GM18511 (cell line): ENCODE measurements at regions not wholly inside any gene's neighbourhood (a gene's known extent, or its start where the extent isn't known, plus 50 kb on each side); places are given as distances from the start of the nearest gene placed in this dataset.
"Not testable (repeated sequence)": the region's sequence is repeated elsewhere in the genome, so short reads cannot be mapped to it uniquely, and the experiment has no call there.

ENCODE experiments used
- ATAC-seq: cut with Tn5 transposase; IDR thresholded peaks from one replicate; pipeline ENCODE4 v1.9.1; 2021; ENCODE audit warnings: mild to moderate bottlenecking, moderate library complexity; ENCODE audit not compliant: unreplicated experiment

DNA sequence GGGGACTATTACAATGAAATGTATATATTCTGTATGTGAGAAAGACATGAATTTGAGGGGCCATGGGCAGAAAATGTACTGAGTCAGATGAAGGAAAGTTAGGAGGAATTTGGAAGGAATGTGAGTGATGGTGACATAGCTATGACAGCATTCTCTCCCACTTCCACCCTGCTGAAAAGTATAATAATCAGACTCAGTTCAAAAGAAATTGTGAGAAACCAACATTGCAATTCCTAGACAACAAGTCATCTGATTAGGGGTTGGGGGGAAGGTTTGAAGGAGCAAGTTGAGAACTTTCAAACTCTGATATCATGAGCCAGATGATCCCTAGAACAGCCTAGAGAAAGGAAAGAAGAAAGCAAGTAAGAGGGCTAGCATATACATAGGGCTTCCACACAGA, 370.6 kb downstream of the DMRTA1 start:
- no peak for ATAC-seq

DNA sequence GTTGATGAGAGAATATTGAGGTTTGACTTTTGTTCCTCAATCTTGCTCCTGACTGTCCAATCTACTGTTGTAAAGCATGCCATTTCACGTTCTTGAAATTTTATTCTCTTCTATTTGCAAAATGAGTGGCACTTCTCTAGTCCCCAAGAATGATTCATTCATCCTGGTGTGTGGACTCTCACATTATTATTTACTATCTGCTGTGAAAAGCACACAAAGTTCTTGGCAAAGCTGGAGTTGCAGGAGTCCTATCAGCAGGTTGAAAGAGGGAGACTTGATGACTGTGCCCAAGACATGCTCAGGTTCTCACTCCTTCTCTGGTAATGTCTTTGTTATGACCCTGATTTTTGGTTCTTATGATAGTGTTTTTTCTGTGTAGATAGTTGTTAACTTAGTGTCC, 382.6 kb downstream of the DMRTA1 start:
- no peak for ATAC-seq

DNA sequence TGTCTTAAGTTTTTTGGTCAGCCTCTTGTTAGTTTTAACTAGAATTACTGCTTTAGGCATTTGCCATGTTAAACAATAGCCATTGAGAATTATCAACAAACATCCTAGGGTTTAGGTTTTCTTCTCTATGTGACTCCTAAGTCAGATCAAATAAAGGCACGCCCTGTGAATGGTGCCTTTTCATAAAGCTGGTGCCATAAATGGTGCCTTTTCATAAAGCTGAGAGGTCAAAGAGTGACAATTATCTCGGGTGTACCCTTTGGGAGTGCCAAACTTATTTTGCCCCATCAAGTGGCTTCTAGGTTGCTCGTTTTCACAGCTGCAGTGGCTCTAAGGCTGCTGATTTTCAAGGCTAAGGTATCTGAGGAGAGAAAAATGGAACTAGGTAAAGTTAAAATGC, 391.6 kb downstream of the DMRTA1 start:
- no peak for ATAC-seq

DNA sequence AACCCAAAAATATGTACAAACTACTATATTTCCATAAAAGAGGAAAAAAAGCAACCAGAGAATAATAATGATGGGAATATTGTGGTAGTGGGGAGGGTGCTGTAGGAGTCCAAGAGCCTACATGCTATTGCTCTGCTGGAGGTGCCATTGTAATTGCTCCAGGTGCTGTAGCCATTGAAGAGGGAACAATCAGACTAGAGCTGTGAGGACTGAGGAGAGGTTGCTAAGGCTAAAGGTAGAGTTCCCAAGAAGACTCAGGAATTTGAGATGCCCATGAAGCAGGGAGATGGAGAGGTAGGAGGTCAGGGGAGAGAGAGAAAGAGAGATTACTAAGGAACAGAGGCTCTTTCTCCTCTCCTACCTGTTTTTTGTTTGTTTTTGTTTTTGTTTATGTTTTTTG, 394.0 kb downstream of the DMRTA1 start:
- ATAC-seq: no peak

DNA sequence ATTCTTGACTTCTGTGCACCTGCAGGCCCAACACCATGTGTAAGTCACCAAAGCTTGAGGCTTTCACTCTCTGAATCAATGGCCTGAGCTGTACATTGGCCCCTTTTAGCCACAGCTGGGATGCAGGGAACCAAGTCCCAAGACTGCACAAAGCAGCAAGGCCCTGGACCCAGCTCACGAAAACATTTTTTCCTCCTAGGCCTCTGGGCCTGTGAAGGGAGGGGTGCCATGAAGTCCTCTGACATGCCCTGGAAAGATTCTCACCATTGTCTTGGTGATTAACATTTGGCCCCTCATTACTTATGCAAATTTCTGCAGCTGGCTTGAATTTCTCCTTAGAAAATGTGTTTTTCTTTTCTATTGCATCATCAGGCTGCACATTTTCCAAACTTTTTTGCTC, 398.6 kb downstream of the DMRTA1 start:
- ATAC-seq: not testable (repeated sequence)

DNA sequence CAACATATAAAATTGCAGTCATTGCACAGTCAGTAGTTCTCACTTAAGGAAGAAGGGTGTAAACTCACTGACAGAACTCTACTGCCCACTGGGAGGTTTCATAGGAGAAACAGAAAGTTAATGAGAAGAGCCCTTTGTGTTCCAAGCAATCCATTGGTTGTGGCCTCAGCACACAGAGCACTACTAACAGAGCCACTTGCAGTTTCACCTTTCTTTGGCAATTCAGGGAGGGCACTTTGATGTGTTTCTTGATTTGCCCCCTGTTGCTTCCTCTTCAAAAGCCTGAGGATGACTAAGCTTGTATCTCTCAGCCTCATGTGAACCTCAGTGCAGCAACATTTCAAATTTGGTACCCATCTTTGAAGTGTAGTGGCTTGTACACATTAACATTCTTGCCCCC, 409.4 kb downstream of the DMRTA1 start:
- ATAC-seq: no peak

DNA sequence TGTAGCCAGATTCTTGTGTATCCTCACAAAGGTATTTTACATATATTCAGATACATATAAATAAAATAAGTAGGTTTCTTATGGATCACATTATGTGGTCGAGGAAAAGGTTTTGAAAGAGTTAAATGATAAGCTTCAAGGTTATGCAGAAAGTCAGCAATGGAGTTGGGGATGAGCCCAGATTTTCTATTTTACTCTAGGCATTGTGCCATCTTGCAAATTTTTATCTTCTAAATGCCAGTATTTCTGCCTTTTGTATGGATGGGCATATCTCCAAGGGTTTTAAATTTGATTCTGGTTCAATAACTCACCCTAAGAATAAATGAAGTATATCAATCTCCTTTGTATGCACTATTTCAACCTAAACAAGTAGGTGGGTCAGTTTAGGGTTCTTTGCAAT, 410.7 kb downstream of the DMRTA1 start:
- no peak for ATAC-seq

DNA sequence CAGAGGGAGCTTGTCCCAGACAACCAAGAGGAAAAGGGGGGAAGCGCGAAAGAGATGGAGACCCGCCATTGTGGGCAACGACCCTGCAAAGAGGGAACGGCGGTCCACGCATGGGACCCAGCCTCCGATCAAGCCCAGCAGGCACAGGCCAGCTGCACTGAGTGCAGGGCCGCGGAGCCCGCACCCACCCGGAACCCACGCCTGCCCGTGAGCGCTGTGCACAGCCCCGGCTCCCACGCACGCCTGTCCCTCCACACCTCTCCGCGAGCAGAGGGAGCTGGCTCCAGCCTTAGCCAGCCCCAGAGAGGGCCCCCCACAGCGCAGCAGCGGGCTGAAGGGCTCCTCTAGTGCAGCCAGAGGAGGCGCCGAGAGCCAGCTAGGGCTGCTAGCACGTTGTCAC, 416.5 kb downstream of the DMRTA1 start:
- no peak for ATAC-seq

DNA sequence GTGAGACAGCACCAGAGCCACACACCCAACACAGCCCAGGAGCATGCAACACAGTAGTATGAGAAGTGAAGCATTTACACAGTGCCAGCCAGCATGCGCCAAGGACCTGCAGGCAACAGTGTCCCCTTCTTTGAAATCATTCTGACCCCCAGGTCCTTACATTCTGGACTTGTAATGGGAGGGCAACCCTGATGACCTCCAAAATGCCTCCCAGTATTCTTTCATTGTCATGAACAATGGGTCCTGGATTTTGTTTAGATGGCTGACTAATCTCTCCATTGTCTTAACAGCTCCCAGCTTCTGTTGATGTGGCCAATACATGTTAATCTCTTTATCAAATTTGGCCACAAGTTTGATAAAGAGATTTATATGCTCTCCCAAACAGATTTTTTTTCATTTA, 417.1 kb downstream of the DMRTA1 start:
- ATAC-seq: no peak

DNA sequence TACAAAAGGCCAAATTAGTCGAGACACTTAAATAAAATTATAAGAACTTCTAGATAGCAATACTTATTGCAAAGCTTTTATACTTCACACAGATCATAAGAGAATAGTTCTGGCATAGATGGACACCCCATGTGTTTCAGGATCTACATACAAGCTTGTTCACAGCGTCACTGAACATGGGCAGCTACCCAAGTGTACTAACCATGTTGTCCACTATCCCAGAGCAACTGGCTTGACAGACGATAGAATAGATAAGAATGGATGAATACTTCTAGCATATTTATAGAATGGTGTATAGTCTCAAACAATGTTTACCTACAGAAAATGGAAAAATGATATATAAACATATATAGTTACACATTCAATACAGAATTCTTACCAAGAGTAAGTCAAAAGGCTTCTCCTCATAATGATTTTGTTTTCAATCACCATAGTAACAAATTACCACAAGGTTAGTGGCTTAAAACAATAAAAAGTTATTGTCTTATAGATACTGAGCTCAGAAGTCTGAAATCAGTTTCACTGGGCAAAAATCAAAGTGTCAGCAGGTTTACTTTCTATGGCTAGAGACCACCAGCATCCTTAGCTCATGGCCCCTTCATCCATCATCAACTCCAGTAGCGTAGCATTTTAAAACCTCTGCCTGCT, 446.7 kb downstream of the DMRTA1 start:
- no peak for ATAC-seq

DNA sequence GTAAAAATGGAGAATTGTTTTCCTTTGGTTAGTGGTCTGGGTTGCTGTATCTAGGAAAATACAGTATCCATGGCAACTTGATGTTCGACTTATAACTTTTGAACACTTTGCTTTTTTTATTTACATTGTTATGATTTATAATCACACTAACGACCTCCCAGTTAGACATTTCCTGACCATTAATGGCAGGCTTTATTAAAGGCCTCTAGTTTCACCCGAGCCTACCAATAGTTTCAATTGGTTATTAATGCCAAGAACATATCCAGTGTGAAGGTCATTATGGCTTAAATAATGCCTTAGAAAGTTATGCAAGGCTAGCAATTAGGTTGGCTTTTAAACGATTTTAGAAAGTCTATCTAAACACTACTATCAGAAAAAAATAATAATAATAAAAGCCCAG, 452.0 kb downstream of the DMRTA1 start:
- ATAC-seq: no peak

DNA sequence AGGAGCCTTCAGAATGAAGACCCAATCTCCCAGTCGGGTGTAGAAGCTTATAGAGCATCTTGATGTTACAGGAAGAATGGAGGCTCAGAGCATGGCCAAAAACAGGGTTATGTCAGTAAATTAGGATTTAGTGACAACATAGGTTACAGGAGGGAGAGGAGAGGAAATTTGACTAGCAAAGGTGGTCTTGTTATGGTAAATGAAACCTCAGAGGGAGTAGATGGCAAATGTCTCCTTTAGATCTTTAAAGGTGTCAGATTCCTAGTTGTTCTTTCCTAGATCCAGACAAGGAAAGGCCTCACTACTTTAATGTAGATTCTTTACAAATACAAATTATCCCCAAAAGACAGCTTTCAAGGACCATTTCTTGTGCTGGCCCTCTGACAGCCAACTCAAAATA, 465.0 kb downstream of the DMRTA1 start:
- no peak for ATAC-seq

DNA sequence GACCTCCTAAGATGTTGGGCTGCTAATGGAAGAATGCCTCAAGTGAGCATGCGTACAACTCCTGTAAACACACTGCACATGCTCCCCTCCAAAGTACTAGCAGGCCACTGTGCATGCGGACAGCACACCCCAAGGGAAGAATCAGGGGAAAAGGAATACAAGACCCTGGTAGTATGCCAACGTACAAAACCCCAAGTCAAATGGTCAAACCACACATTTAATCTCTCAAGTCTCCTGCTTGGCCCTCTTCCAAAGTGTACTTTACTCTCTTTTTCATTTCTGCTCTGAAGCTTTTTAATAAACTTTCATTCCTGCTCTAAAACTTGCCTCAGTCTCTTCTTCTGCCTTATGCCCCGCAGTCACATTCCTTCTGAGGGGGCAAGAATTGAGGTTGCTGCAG, 466.4 kb downstream of the DMRTA1 start:
- no peak for ATAC-seq

DNA sequence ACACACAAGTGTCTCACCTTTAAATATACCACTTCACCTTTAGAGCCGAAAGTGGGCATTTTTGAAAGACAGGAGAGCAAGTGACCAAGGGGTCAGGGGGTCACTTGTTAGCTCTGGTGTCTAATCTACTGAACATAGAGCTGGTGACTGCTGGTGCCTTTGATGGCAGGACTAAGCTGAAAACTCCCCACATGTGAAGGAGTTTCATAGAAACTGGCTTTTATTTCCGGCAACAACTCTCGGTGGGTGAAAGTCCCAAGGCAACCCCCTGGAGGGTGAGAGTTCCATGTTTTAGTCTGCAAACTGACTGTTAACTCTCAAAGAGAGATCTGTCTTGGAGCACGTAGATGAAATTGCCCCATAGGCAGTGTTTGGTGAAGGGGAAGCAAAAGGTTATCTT, 466.9 kb downstream of the DMRTA1 start:
- ATAC-seq: no peak

DNA sequence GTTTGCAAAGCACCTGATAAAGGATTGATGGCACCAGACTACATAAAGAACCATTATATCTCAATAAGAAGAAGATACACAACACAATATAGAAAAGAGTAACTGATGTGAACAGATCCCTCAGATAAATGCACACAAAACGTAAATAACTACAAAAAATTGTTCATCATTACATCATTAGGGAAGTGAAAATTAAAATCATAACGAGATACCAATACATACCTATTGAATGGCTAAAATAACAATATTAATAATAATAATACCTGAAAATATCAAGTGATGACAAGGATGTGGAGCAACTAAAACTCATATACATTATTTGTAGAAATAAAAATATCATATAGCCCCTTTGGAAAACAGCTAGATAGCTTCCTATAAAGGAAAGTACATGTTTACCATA, 469.5 kb downstream of the DMRTA1 start:
- ATAC-seq: no peak

DNA sequence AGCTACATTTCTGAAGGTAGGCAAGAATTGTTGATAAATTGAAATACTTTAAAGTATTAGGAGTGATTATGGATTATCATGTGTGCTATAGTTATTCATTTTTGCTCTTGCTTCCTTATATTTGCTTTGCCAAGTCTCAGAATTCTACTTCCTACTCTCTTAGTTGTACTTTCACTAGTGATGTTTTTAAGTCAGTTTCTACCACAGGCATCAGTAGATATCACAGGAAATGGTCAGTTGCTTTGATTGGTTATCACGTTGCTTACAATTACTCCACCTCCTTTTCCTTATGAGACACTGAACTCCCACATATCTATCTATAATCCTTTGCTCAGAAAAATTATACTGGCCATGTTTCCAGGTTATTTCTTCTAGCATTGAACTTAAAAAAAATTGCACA, 472.8 kb downstream of the DMRTA1 start:
- no peak for ATAC-seq

DNA sequence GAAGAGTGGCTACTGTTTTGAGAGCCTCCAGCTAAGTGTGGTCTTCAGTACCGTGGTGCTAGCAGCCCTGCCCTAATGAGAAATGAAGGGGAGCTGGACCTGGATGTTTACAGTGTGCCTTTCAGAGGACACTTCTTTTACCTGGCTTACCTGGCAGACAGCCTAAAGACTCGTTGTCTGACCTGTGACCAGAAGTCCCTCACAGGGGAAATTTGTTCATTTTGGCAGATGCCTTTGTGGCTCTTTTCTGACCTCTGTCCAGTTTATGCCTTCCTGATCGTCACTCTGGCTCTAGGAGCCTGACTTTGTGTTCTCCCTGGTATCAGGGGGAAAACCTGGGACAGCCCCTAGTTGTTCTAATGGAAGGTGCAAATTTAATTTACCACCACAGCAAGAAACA, 475.1 kb downstream of the DMRTA1 start:
- ATAC-seq: no peak

DNA sequence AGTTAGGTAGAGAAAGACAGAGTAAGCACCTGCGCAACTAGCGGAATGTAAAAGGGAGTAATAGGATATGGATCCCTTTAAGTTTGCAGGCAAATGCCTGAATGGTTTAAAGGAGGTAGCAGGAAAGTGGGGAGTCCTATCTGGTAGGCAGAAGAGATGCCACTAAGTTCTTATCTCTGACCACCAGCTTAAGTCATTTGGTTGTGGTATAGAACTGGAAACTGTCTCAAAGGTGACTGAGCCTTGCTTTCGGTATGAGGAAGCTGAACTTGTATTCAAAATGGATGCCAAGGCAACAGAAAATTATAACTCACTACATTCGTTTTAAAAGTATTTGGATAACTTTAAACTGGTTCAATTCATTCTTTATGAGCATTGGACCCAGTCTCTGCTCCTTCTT, 475.6 kb downstream of the DMRTA1 start:
- no peak for ATAC-seq

DNA sequence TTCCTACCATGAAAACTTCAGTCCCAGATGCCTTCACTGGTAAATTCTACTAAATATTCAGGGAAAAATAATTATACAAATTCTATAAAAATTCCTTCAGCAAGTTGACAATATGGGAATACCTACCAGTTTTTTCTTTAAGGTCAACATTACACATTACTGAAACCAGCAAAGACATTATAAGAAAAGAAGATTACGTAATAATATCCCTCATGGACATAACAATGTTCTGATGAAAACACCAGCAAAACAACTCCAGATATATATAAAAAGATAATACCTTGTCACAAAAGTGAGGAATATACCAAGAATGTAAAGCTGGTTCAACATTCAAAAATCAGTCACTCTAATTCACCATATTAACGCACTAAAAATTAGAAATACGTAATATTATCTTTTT, 507.9 kb downstream of the DMRTA1 start:
- no peak for ATAC-seq

DNA sequence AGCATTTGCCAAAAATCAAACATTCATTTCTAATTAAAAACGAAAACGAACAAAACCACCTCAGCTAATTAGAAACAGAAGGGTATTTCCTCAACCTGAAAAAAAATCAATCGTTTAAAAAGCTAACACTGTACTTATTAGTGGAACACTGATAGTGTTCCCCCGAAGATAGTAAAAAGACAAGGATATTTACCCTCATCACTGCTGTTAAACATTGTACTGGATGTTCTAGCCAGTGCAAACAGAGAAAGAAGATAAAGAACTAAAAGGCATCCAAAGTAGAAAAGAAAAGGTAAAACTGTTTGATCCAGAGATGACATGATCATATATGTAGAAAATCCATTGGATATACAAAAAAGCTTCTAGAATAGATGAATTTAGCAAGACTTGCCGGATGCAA, 508.3 kb downstream of the DMRTA1 start:
- ATAC-seq: no peak

DNA sequence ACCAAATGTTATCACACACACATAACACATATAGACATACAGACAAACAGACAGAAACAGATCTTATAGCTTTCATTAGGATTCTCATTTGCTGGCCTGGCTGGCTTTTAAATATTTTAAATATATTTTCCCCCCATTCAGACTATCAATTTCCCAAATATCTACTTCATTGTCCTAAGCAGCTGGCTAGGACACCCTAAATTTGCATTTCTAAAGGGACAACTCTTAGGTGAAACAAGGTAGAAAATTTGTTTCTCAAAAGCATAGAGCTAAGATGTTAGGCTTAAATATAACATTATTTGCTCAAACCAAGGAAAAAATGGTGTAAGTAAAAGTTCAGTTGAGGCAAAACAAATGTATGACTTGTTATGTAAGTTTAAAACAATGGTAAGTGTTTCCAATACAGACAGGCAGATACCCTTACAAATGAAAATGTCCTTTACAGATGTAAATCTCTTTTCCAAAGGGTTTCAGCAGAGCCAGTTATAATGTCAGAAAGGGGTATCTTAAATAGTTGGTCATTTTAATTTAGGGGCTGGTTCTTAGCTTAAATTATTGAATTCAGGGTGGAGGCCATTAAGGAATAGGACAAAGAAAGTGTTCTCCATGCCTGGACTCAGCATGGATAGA, 522.8 kb downstream of the DMRTA1 start:
- ATAC-seq: no peak

DNA sequence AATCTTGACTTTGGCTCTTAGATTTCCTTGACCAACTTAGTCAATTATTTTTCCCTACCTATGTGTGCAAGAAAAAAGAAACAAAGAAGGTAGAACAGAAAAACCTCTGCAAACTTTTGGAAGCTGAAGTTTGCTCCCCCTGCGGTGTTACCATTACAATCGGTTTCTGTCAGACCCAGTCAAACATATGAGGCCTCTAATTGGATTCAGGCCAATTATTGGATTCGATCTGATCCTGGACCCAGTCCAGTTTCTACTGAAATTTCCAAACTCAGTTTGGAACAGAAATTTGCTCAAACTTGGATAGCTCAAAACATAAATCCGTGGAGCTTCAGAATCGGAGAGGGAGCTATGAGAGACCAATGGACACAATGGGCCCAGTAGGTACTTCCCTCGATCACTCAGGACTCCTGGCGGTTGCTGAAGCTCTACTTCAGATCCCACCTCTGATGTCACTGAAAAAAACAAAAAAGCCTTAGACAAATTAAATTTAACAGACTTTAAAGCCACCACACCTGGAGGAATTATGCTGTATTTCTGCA, 523.9 kb downstream of the DMRTA1 start:
- no peak for ATAC-seq

DNA sequence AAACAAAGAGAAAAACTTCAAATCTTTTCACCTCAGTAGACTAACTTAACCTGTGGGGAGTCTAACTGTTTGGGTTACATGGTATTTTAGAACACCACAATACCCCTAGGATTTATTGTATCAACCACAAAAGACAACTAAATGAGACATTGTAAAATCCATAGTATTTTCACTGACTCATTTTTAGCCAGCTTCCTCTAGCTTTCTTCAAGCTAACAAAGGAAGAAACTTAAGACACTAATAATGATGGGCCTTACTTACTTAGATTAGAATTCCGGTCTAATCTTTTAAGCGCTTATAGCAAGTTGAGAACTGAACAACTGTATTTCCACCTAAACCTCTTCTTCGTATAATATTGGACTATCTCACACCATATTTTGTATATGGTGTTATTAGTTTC, 529.3 kb downstream of the DMRTA1 start:
- ATAC-seq: no peak
